GM23338 (cell line): ENCODE measurements at regions not wholly inside any gene's neighbourhood (a gene's known extent, or its start where the extent isn't known, plus 50 kb on each side); places are given as distances from the start of the nearest gene placed in this dataset.

Source experiments
- ATAC-seq: fragments of 200-7000 bp; cut with Tn5 transposase; 3 replicates; pipeline ENCODE4 v1.9.1; 2020
- DNase-seq: peaks from one replicate; pipeline ENCODE4 v3.0.0-alpha.2; 2015; ENCODE audit warnings: low spot score
- H2AFZ ChIP-seq: fragments of 200-600 bp; sonication (generic); 2 replicates; pipeline ENCODE4 v1.8.0; 2016; ENCODE audit warnings: antibody characterized with exemption, mild to moderate bottlenecking, moderate library complexity
- H3F3A ChIP-seq: fragments of 200-600 bp; sonication (generic); replicated peaks from 2 replicates; pipeline ENCODE4 v1.8.0; 2017; ENCODE audit warnings: antibody characterized with exemption, mixed run types, low read depth
- H3K27ac ChIP-seq: fragments of 200-600 bp; sonication (generic); 2 replicates; pipeline ENCODE4 v1.6.1; 2016; ENCODE audit warnings: low read depth
- H3K27me3 ChIP-seq: fragments of 200-600 bp; sonication (generic); 2 replicates; pipeline ENCODE4 v1.8.0; 2016; ENCODE audit warnings: mild to moderate bottlenecking, mixed run types, moderate library complexity; ENCODE audit not compliant: insufficient read depth
- H3K36me3 ChIP-seq: fragments of 200-600 bp; sonication (generic); 2 replicates; pipeline ENCODE4 v1.8.0; 2016; ENCODE audit warnings: mild to moderate bottlenecking; ENCODE audit not compliant: insufficient read depth
- H3K4me1 ChIP-seq: fragments of 200-600 bp; sonication (generic); 2 replicates; pipeline ENCODE4 v1.8.0; 2016; ENCODE audit warnings: mild to moderate bottlenecking, moderate library complexity; ENCODE audit not compliant: insufficient read depth
- H3K4me2 ChIP-seq: fragments of 200-600 bp; sonication (generic); 2 replicates; pipeline ENCODE4 v1.7.1; 2017; ENCODE audit warnings: mixed run types
- H3K4me3 ChIP-seq: fragments of 200-600 bp; sonication (generic); 2 replicates; pipeline ENCODE4 v1.6.1; 2016; ENCODE audit warnings: mixed run types
- H3K79me2 ChIP-seq: fragments of 200-600 bp; sonication (generic); replicated peaks from 2 replicates; pipeline ENCODE4 v1.8.0; 2017; ENCODE audit warnings: mild to moderate bottlenecking; ENCODE audit not compliant: insufficient read depth
- H3K9me2 ChIP-seq: fragments of 200-600 bp; sonication (generic); 2 replicates; pipeline ENCODE4 v1.8.0; 2017; ENCODE audit not compliant: insufficient read depth
- H4K20me1 ChIP-seq: fragments of 200-600 bp; sonication (generic); replicated peaks from 2 replicates; pipeline ENCODE4 v1.8.0; 2017; ENCODE audit warnings: mild to moderate bottlenecking; ENCODE audit not compliant: insufficient read depth
- H3K27ac Mint-ChIP-seq: 2 replicates; pipeline ENCODE4 v1.8.0; 2020; ENCODE audit warnings: inconsistent platforms, mild to moderate bottlenecking, moderate library complexity, mixed read lengths
- H3K27me3 Mint-ChIP-seq: 3 replicates; pipeline ENCODE4 v1.8.0; 2022; ENCODE audit warnings: low read depth, mild to moderate bottlenecking, moderate library complexity, mixed read lengths, inconsistent platforms; ENCODE audit not compliant: insufficient read depth, poor library complexity
- H3K36me3 Mint-ChIP-seq: 3 replicates; pipeline ENCODE4 v1.8.0; 2021; ENCODE audit warnings: low read depth, mild to moderate bottlenecking, inconsistent platforms, moderate library complexity, mixed read lengths
- H3K4me1 Mint-ChIP-seq: 3 replicates; pipeline ENCODE4 v1.8.0; 2020; ENCODE audit warnings: mild to moderate bottlenecking, inconsistent platforms, mixed read lengths
- H3K4me3 Mint-ChIP-seq: 3 replicates; pipeline ENCODE4 v1.8.0; 2021; ENCODE audit warnings: moderate library complexity, mild to moderate bottlenecking, inconsistent platforms, mixed read lengths
- H3K9me3 Mint-ChIP-seq: 3 replicates; pipeline ENCODE4 v1.8.0; 2020; ENCODE audit warnings: moderate library complexity, mild to moderate bottlenecking, inconsistent platforms, mixed read lengths
- CTCF ChIP-seq, 2 experiments: fragments of 200-600 bp in 1 of 2; sonication (generic) in 1 of 2; conservative IDR thresholded peaks; 2 replicates each; pipeline versions ENCODE4 v1.5.1 to v1.6.1; 2016 to 2017; ENCODE audit warnings: antibody characterized with exemption in 2 of 2, low read depth in 2 of 2, mild to moderate bottlenecking in 2 of 2, moderate library complexity in 1 of 2
- POLR2AphosphoS5 ChIP-seq: IDR thresholded peaks from 2 replicates; pipeline ENCODE4 v1.6.1; 2016; ENCODE audit warnings: antibody characterized with exemption, low read depth
- STAT1 ChIP-seq: IDR thresholded peaks from one replicate; pipeline ENCODE4 v1.6.1; 2016; ENCODE audit warnings: antibody characterized with exemption; ENCODE audit not compliant: unreplicated experiment
- ZNF462 ChIP-seq: fragments of 250-450 bp; sonication (Bioruptor Pico); IDR thresholded peaks from 2 replicates; pipeline ENCODE4 v1.5.0; 2020; ENCODE audit warnings: mild to moderate bottlenecking, moderate library complexity

GRCh38 chr7:73971322-73971703 is 56.7 kb upstream of the ELN start (continued):
- TF ChIP-seq CTCF (conservative IDR thresholded peaks at IDR 0.05; ENCODE audit: low read depth in 2 of 2) = no peak
- no peak for TF ChIP-seq ZNF462
- no peak for TF ChIP-seq POLR2AphosphoS5
- no peak for TF ChIP-seq STAT1

- Histone ChIP-seq H3K36me3 (no peaks in the 10 kb centered on the region), H3K79me2 (no peaks in the 10 kb centered on the region), H4K20me1 (no peaks in the 10 kb centered on the region), H3K4me2 (no peak overlapping the region), H3K27me3 (no peaks in the 10 kb centered on the region), H3K4me1 (peaks cover 3% of the 10 kb centered on the region; the same call in 1 of the 2 replicates), H3K9me2 (0 out of 2 replicates have a peak, but pooled peaks cover 3% of the 10 kb centered on the region), H3K27ac (no peak overlapping the region), H3K4me3 (no peak overlapping the region), H3F3A (no peaks in the 10 kb centered on the region), H2AFZ (peak overlapping the region; percentile 86)
- ATAC-seq (peak; percentile 98), DNase-seq (peak; percentile 86)
- Mint-ChIP-seq H3K9me3 (peaks cover 16% of the 10 kb centered on the region), H3K27ac (peak overlapping the region; percentile 77), H3K27me3 (peaks cover 23% of the 10 kb centered on the region), H3K4me1 (peaks cover 6% of the 10 kb centered on the region), H3K4me3 (no peak overlapping the region), H3K36me3 (peaks cover 11% of the 10 kb centered on the region; the same call in 2 of the 3 replicates)
- no peak for TF ChIP-seq ZNF462
- peak; percentile 49 to 62 for TF ChIP-seq CTCF (conservative IDR thresholded peaks at IDR 0.05; ENCODE audit: low read depth in 2 of 2)
Measured at GRCh38 chr7:73971704-73972341, 56.1 kb upstream of the ELN start.
